ENCODE measurements at regions not wholly inside any gene's neighbourhood (a gene's known extent, or its start where the extent isn't known, plus 50 kb on each side); places are given as distances from the start of the nearest gene placed in this dataset.

DNA sequence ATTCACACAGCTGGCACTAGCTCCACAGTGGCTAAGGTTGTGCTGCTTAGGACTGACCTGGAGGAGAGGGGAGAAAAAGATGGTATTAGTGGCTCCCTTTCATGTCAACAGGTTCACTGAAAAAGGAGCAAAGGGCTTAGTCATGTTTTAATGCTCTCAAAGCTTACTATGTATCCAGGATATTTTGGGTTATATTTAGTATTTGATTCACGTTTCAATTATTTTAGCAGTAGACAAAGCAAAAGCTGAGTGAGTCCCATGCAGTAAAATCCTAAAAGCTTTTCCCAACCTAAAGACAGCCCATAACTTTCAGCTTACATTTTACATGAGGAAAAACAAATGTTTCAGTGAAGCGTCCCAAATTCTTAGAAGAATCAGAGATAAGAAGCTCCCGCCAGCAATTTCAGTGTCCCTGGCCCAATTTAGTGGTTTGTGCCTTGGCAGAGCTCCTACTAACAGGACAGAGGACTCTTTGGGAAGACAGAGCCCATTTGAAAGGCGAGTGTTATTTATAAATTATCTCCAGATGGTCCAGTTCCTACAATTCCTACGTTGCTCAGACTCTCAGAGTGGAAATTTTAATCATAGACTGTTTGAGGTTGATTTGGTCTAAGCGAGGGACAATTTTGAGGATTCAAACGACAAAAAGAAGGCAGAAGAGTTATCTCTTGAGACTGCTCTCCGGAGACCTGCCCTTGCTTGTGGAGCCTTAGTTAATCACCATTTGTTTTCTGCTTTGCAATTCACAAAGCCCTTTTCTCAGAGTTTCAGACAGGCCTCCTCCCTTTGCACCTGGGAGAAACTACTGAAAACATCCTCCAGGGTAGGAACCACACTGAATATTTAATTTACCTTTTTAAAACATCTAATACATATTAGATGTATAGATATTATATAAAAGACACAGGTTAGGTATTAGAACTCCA is 225.0 kb upstream of the ANKRD55 start:
- TF ChIP-seq POLR2AphosphoS5 (IDR thresholded peaks at IDR 0.05; ENCODE audit: low read depth): no peak
- TF ChIP-seq, protein P1, sequence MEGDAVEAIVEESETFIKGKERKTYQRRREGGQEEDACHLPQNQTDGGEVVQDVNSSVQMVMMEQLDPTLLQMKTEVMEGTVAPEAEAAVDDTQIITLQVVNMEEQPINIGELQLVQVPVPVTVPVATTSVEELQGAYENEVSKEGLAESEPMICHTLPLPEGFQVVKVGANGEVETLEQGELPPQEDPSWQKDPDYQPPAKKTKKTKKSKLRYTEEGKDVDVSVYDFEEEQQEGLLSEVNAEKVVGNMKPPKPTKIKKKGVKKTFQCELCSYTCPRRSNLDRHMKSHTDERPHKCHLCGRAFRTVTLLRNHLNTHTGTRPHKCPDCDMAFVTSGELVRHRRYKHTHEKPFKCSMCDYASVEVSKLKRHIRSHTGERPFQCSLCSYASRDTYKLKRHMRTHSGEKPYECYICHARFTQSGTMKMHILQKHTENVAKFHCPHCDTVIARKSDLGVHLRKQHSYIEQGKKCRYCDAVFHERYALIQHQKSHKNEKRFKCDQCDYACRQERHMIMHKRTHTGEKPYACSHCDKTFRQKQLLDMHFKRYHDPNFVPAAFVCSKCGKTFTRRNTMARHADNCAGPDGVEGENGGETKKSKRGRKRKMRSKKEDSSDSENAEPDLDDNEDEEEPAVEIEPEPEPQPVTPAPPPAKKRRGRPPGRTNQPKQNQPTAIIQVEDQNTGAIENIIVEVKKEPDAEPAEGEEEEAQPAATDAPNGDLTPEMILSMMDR (IDR thresholded peaks at IDR 0.05; ENCODE audit: insufficient read depth, low read length): no peak
- no peak for TF ChIP-seq GABPA (IDR thresholded peaks at IDR 0.05; ENCODE audit: low read depth)
- TF ChIP-seq, protein P2, sequence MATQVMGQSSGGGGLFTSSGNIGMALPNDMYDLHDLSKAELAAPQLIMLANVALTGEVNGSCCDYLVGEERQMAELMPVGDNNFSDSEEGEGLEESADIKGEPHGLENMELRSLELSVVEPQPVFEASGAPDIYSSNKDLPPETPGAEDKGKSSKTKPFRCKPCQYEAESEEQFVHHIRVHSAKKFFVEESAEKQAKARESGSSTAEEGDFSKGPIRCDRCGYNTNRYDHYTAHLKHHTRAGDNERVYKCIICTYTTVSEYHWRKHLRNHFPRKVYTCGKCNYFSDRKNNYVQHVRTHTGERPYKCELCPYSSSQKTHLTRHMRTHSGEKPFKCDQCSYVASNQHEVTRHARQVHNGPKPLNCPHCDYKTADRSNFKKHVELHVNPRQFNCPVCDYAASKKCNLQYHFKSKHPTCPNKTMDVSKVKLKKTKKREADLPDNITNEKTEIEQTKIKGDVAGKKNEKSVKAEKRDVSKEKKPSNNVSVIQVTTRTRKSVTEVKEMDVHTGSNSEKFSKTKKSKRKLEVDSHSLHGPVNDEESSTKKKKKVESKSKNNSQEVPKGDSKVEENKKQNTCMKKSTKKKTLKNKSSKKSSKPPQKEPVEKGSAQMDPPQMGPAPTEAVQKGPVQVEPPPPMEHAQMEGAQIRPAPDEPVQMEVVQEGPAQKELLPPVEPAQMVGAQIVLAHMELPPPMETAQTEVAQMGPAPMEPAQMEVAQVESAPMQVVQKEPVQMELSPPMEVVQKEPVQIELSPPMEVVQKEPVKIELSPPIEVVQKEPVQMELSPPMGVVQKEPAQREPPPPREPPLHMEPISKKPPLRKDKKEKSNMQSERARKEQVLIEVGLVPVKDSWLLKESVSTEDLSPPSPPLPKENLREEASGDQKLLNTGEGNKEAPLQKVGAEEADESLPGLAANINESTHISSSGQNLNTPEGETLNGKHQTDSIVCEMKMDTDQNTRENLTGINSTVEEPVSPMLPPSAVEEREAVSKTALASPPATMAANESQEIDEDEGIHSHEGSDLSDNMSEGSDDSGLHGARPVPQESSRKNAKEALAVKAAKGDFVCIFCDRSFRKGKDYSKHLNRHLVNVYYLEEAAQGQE (IDR thresholded peaks at IDR 0.05; ENCODE audit: insufficient replicate concordance, low read depth): no peak
- no peak for TF ChIP-seq SPI1 (IDR thresholded peaks at IDR 0.05; ENCODE audit: borderline replicate concordance, low read depth)

Measured in HL-60 (cell line).